GM12891 (cell line): ENCODE measurements at regions not wholly inside any gene's neighbourhood (a gene's known extent, or its start where the extent isn't known, plus 50 kb on each side); places are given as distances from the start of the nearest gene placed in this dataset.

Source experiments
- POLR2AphosphoS5 ChIP-seq: IDR thresholded peaks from 2 replicates; pipeline ENCODE4 v1.6.1; 2011; ENCODE audit warnings: low read depth, low read length, control low read depth
- SPI1 ChIP-seq: IDR thresholded peaks from 2 replicates; pipeline ENCODE4 v1.6.1; 2011; ENCODE audit warnings: low read depth, low read length, control low read depth
- TAF1 ChIP-seq: IDR thresholded peaks from 2 replicates; pipeline ENCODE4 v1.6.1; 2011; ENCODE audit warnings: low read depth, low read length, control low read depth

DNA sequence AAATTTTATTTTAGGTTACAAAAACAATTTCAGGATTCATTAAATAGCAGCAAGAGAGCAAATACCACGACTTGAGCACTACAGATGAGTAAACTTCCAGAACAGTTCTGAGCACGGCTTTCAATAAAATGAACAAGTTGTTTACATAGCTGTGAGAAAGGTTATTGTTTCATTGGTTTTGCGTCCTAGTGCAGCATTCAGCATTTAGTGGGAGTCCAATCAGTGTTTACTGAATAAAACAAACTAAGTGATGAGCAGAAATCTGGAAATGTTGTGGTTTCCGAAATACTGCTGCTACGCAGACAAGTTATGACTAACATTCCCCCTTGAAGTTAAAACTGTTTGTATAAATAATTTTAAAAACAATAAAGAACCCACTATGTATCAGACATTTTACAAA is 251.5 kb upstream of the STARD13 start:
- TF ChIP-seq SPI1 (no peak), POLR2AphosphoS5 (no peak), TAF1 (no peak)
